Stomach (tissue), 8 donors: ENCODE measurements at regions not wholly inside any gene's neighbourhood (a gene's known extent, or its start where the extent isn't known, plus 50 kb on each side); places are given as distances from the start of the nearest gene placed in this dataset.

ENCODE experiments used
- DNase-seq, 2 donors: peaks; one replicate each; pipeline versions ENCODE4 v3.0.0 to v3.0.0-alpha.2; 2013 to 2019
- H3K27ac ChIP-seq, 5 donors: fragments of 200-600 bp in 4 of 5; sonication (generic) in 4 of 5; one replicate each; pipeline ENCODE4 v1.5.1; 2013 to 2019; ENCODE audit warnings: mild to moderate bottlenecking in 1 of 5, moderate library complexity in 1 of 5
- H3K27me3 ChIP-seq, 3 donors: fragments of 200-600 bp; sonication (generic); one replicate each; pipeline ENCODE4 v1.5.1; 2017 to 2019; ENCODE audit warnings: mixed run types in 1 of 3
- H3K36me3 ChIP-seq, 4 donors: fragments of 200-600 bp; sonication (generic); 1 replicate in 3 of 4; 2 replicates in 1 of 4; pipeline ENCODE4 v1.5.1; 2016 to 2019
- H3K4me1 ChIP-seq, 4 donors: fragments of 200-600 bp; sonication (generic); one replicate each; pipeline ENCODE4 v1.5.1; 2016 to 2019
- H3K4me3 ChIP-seq, 4 donors: fragments of 200-600 bp; sonication (generic) in 3 of 4; one replicate each; pipeline ENCODE4 v1.5.1; 2016 to 2019; ENCODE audit warnings: mild to moderate bottlenecking in 1 of 4
- H3K9me3 ChIP-seq, 4 donors: fragments of 200-600 bp; sonication (generic); one replicate each; pipeline ENCODE4 v1.5.1; 2016 to 2019
- EP300 ChIP-seq: sonication (generic); formaldehyde crosslinking; IDR thresholded peaks from one replicate; pipeline ENCODE4 v1.6.1; 2017; ENCODE audit warnings: antibody characterized with exemption
- POLR2A ChIP-seq, 4 donors: fragments of 450-650 bp; IDR thresholded peaks; one replicate each; pipeline ENCODE4 v1.6.1; 2016; ENCODE audit warnings: antibody characterized with exemption in 4 of 4, control low read depth in 2 of 4, mild to moderate bottlenecking in 1 of 4, moderate library complexity in 1 of 4
- POLR2AphosphoS5 ChIP-seq, 3 donors: sonication (generic); formaldehyde crosslinking; IDR thresholded peaks; one replicate each; pipeline ENCODE4 v1.6.1; 2016; ENCODE audit warnings: antibody characterized with exemption in 3 of 3
- WGBS, 5 donors: extraction: QIAGEN DNeasy Blood & Tissue Kit in 3 of 5; methylation state at CpG; one replicate each; pipeline versions ENCODE4 v1.1.5 to v1.1.7; 2013 to 2018; 5-methylcytosine and 5-hydroxymethylcytosine counted together
- intact Hi-C: fragments of 100-400 bp; cut with DNase I; formaldehyde crosslinking; loops from one replicate; pipeline ENCODE4 v1.15.1; 2023; ENCODE audit warnings: low total_unique reads
- TF ChIP-seq, protein P1 (sequence below), 7 experiments: fragments of 450-650 bp in 4 of 7; fragments of 200-600 bp in 3 of 7; sonication (generic) in 3 of 7; IDR thresholded peaks; one replicate each; pipeline ENCODE4 v1.5.1; 2016 to 2019; ENCODE audit warnings: antibody characterized with exemption in 7 of 7, control low read depth in 2 of 7, mild to moderate bottlenecking in 1 of 7
- donor health status: healthy with polysubstance abuse.
- donor health status: Bipolar disorder and iron deficiency.
- donor health status: healthy.

DNA sequence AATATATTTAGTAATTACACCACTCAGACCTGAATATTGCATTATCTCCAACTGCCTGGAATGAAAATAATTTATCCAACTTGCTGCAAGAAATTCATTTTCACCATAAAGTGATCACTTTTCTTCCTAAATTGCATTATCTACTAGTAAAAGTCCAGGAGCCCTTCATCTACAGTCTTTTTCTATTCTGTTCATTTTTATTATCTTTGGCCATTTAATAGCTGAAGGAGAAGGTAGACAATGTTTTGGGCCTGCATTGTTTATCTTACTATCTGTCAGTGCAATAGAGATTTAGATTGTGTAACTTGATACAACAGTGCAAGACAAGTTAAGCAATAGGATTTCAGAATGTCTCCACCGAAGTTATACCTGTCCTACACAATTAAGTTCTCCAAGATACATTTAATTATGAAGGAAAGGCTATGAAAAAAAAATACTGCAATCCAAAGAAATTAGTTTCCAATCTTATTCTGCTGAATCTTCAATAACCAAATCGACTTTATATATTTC lies 1339.7 kb upstream of the CDH6 start:
- H3K4me1 ChIP-seq = no peaks in the 10 kb centered on the region
- no peaks in the 10 kb centered on the region for H3K27me3 ChIP-seq
- no peaks in the 10 kb centered on the region for H3K36me3 ChIP-seq
- WGBS, 5 donors = 13 to 45% (median 28%) methylated on average over 2 of the region's 2 CpGs
- intact Hi-C loops = no loop called here
- TF ChIP-seq EP300 (no peak), POLR2A (IDR thresholded peaks at IDR 0.05) (no peak), POLR2AphosphoS5 (IDR thresholded peaks at IDR 0.05) (no peak)
- TF ChIP-seq, protein P1, sequence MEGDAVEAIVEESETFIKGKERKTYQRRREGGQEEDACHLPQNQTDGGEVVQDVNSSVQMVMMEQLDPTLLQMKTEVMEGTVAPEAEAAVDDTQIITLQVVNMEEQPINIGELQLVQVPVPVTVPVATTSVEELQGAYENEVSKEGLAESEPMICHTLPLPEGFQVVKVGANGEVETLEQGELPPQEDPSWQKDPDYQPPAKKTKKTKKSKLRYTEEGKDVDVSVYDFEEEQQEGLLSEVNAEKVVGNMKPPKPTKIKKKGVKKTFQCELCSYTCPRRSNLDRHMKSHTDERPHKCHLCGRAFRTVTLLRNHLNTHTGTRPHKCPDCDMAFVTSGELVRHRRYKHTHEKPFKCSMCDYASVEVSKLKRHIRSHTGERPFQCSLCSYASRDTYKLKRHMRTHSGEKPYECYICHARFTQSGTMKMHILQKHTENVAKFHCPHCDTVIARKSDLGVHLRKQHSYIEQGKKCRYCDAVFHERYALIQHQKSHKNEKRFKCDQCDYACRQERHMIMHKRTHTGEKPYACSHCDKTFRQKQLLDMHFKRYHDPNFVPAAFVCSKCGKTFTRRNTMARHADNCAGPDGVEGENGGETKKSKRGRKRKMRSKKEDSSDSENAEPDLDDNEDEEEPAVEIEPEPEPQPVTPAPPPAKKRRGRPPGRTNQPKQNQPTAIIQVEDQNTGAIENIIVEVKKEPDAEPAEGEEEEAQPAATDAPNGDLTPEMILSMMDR (IDR thresholded peaks at IDR 0.05) = no peak
- peaks cover 0 to 14% (median 6%) of the 10 kb centered on the region in 4 donors for H3K9me3 ChIP-seq
- H3K27ac ChIP-seq = no peak overlapping the region
- H3K4me3 ChIP-seq = no peak overlapping the region
- no peak for DNase-seq

- intact Hi-C loops = no loop called here
- no peak for DNase-seq
- Histone ChIP-seq H3K27ac (no peak overlapping the region), H3K4me1 (no peaks in the 10 kb centered on the region), H3K36me3 (no peaks in the 10 kb centered on the region), H3K9me3 (peaks cover 0 to 15% (median 6%) of the 10 kb centered on the region in 4 donors), H3K27me3 (no peaks in the 10 kb centered on the region), H3K4me3 (no peak overlapping the region)
- WGBS, 5 donors = 80 to 92% (median 87%) methylated on average over 2 of the region's 2 CpGs
- TF ChIP-seq, protein P1 (IDR thresholded peaks at IDR 0.05) = no peak
- TF ChIP-seq EP300 (no peak), POLR2A (IDR thresholded peaks at IDR 0.05) (no peak), POLR2AphosphoS5 (IDR thresholded peaks at IDR 0.05) (no peak)
Observed at GRCh38 chr5:29852329-29852728, 1341.2 kb upstream of the CDH6 start.

DNA sequence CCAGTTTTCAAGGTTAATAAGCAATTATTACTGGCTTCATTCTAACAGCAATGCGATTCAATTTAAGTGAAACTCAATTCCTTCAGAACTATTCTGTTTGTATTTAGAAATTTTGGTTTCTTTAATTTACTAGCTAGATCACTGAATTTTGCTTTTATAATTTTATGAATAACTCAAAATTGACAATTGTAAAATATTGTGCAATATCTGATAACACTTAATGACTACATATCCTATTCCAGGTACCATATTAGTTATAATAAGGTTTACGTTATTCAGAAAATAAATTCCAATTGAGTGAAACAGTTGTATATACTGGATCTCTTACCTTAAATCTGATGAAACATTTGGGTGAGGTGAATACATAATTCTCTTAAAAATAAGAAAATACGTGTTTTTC lies 1348.3 kb upstream of the CDH6 start:
- Histone ChIP-seq H3K27me3 (no peaks in the 10 kb centered on the region), H3K4me3 (no peak overlapping the region), H3K36me3 (no peaks in the 10 kb centered on the region), H3K4me1 (no peaks in the 10 kb centered on the region), H3K9me3 (peaks cover 0 to 11% (median 6%) of the 10 kb centered on the region in 4 donors), H3K27ac (no peak overlapping the region)
- DNase-seq = no peak
- TF ChIP-seq POLR2AphosphoS5 (IDR thresholded peaks at IDR 0.05) (no peak), POLR2A (IDR thresholded peaks at IDR 0.05) (no peak), EP300 (no peak)
- TF ChIP-seq, protein P1 (IDR thresholded peaks at IDR 0.05) = no peak
- intact Hi-C loops = no loop called here
- WGBS, 5 donors = 95 to 97% (median 96%) methylated on average over 3 of the region's 3 CpGs

DNA sequence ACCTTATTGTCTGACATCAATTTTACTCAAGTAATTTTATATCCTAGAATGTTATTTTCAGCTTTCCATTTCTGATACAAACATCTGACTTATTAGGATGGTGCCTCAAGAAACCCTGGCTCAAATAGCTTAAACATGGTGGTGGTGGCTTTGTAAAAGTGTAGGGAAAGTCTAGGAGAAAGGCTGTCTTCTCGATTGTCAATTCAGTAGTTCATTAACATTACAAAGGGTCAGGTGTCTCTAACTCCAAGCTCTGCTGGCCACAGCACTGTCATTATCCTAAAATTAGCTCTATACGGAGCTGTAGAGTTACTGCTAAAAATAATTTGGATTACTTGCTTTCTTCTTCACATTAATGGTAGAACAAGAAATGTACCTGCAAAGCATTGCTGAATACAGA lies 1360.1 kb upstream of the CDH6 start:
- H3K4me1 ChIP-seq = no peaks in the 10 kb centered on the region
- no peaks in the 10 kb centered on the region for H3K27me3 ChIP-seq
- no peaks in the 10 kb centered on the region for H3K36me3 ChIP-seq
- no peak overlapping the region for H3K4me3 ChIP-seq
- peaks cover 0 to 4% (median 0%) of the 10 kb centered on the region in 4 donors for H3K9me3 ChIP-seq
- WGBS, 5 donors = 57 to 72% (median 58%) methylated on average over 2 of the region's 2 CpGs
- intact Hi-C loops = no loop called here
- H3K27ac ChIP-seq = no peak overlapping the region
- no peak for DNase-seq
- TF ChIP-seq POLR2A (IDR thresholded peaks at IDR 0.05) (no peak), EP300 (no peak), POLR2AphosphoS5 (IDR thresholded peaks at IDR 0.05) (no peak)
- TF ChIP-seq, protein P1 (IDR thresholded peaks at IDR 0.05) = no peak
